ENCODE measurements at regions not wholly inside any gene's neighbourhood (a gene's known extent, or its start where the extent isn't known, plus 50 kb on each side); places are given as distances from the start of the nearest gene placed in this dataset.
A peak's percentile ranks its signal among the peaks of the same experiment; 100 is the strongest.
"Not testable (repeated sequence)": the region's sequence is repeated elsewhere in the genome, so short reads cannot be mapped to it uniquely, and the experiment has no call there.

GRCh38 chr12:102726686-102727085 lies 190.4 kb downstream of the PAH start:
- DNase-seq: no peak

DNA sequence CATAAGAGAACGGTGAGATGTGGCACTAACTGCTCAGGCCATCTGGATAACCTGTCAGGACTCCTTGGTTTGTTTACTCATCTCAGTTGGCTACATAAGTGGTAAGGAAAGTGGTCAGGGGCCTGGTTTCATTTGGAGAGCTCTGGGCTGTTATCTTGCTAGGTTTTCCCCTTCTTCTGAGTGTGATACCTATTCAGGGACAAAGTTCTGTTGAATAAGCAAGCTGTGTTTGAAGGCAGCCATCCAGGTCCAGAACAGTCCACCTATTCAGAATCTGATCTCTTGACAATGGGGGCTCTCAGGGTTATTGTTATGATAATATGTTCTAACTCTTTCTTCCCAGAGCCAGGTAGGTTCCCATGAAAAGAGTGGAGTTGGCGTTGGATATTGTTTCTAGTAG lies 194.9 kb downstream of the PAH start:
- peak; percentile 34 for DNase-seq

- no peak for DNase-seq
Measured at GRCh38 chr12:102708108-102708507, 208.9 kb downstream of the PAH start.

DNA sequence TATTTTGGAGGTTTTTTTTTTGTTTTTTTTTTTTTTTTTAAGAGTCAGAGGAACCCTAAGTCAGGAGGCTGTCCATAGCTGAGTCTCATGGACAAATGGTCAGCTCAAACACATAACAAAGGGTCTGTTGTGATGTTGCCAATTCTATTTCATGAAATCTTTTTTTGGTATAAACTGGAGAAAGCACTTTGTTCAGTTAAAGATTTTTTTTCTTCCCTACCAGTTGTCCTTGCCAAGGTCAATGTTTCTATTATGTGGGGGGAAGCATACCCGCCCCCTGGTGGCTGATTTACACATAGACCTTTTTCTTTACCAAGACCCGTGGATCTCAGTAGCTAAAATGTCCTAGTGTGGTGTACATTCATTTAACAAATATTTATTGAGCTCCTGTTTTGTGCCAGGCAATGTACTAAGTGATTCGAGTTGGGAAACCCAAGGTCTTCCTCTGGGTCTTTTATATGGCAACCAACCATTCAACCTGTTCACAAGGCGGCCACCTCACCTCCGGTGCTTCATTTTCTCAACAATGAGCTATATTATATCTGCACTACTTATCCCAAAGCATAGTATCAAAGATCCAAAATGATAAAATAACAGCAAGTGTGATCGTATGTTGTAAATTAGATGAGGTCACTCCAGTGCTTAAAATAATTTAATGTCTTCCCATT lies 214.5 kb downstream of the PAH start:
- DNase-seq: peak; percentile 21

DNA sequence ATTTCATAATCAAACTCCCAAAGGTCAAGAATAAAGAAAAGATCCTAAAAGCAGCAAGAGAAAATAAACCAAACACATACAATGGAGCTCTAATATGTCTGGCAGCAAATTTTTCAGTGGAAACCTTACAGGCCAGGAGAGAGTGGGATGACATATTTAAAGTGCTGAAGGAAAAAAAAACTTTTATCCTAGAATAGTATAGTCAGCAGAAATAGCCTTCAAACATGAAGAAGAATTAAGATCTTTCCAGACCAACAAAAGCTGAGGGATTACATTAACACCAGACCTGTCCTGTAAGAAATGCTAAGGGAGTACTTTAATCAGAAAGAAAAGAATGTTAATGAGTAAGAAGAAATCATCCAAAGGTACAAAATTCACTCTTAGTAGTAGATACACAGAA lies 215.7 kb upstream of the IGF1 start:
- no peak for DNase-seq

GRCh38 chr12:102694903-102695302 lies 214.5 kb upstream of the IGF1 start:
- no peak for DNase-seq

DNA sequence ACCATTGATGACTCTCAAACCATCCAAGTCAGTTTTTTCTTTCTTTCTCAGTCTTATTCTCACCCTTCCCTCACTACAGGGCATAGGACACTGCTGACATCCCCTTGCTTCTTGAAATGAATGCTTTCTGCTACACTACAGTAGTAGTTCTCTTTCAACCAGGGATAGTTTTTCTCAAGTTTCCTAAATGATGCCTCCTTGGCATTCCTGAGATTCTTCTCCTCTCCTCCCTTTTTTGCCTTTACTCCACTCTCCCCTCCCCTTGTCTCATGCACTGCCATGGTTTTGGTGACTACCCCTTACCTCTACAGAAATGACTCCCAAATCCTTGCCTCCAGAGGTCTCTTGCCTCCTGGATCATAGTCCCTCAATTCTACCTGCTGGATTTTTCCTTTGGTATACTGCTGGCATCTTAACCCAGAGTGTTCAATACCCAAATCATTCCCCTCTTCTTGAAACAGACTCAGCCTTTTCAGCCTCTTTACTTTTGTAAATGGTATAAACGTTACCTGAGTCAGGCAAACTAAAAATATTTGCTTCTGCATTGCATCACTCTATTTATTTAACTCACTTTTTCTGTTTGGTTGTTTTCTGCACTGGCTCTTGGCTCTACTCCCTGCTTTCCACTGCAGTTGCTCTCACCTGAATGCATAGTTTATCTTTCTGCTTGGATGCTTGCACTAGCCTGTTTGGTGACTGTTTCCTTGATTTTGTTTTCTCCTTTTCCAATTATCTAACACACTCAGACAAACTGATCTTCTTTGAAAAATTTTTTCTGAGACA lies 211.6 kb upstream of the IGF1 start:
- DNase-seq: no peak

- DNase-seq: no peak
Measured at GRCh38 chr12:102690253-102690652, 209.9 kb upstream of the IGF1 start.

DNA sequence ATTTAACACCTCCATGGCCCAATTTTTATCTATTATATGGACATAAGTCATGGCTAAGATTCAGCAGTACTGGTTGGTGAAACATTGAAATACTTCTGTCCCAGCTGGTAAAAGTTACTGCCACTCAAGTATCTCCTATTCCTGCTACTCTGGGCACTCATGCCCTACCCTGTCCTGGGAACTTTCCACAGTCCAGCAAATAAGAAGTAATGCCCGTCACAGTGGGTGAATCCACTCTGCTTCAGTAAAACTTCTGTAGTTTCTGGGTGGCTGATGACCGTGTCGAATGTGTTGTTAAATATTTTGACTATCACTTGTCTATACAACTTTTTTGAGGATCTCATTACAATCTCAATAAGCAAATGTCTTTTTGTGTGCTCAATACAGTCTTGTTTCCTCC lies 209.3 kb upstream of the IGF1 start:
- no peak for DNase-seq

GRCh38 chr12:102687523-102687922 lies 207.2 kb upstream of the IGF1 start:
- DNase-seq: no peak

GRCh38 chr12:102685841-102686240 lies 205.5 kb upstream of the IGF1 start:
- DNase-seq: no peak

GRCh38 chr12:102685172-102685571 lies 204.8 kb upstream of the IGF1 start:
- DNase-seq: no peak

DNA sequence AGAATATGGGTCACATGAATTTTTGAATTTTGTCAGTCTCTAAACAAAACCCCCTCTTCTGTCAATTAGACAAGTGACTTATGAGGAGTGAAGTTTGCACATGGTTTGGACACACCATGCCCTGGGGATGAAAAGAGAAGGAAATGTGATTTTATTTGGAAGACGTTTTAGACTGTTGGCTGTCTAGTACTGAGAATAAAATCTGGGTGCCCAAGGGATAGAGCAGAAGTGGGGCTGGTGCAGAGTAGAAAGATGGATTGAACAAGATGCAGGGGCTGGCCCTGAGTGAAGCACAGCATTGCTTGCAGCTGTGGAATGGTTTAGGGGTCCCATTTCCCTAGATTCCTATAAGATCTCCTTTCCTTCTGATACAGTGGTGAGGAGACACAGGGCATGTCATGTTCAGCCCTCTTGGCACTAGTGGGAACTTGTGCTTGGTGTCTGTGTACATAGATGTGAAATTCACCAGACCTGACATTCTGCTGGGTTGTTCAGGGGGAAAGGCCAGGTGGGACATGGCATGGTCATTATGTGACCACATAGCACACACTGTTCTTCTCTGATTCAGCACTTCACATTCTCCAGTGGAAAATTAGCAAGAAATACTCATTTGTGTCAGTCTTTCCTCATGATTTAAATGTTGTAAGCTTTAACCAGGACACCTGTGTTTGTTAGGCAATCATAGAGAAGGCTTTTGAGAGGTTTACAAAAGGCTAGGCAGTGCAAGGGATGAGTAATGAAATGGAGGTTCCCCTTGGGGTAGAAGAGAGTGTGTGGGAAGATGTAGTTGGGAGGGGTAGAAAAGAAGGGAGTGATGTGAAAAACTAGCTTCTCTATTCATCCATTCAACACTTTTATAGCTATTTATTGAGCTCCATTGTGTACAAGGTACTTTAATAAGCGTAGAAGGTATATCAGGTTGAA lies 202.3 kb upstream of the IGF1 start:
- no peak for DNase-seq

GRCh38 chr12:102681747-102682146 lies 201.4 kb upstream of the IGF1 start:
- DNase-seq: no peak

DNA sequence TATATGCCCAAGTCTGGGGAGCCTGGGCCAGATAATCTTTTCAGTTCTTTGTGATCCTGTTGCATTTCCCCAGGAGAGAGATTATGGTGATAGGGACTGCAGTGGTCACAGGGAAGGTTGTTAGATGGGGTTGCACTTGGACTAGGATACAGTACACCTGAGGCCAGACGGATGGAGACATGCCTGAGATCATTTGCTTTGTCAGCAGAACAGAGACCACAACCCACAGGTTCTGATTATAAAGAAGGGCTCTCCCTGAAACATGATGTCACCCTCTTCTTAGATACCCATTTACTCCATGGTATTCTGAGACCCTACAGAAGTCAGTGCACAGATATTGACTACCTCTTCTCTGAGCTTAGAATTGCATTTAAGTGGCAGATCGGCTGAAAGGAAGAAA lies 200.9 kb upstream of the IGF1 start:
- DNase-seq: no peak

DNA sequence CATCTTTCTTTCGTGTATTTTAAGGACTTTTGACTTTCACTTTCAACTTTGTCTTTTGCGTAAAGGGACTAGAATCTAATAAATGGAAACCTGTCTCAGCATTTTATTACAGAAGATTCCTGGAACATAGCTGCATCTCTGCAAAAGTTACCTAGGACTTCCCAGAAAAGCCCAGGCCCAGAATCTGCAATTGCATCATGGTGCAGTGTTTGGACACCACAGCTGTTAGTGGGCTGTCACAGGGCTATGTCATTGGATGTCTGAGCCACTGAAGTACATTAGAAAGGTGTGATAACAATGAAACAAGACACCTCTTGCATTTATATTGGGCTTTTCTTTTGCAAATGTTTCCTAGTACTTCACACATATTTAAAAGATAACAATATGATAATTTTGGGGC lies 199.9 kb upstream of the IGF1 start:
- no peak for DNase-seq

- no peak for DNase-seq
Measured at GRCh38 chr12:102676812-102677211, 196.4 kb upstream of the IGF1 start.

GRCh38 chr12:102675672-102676071 lies 195.3 kb upstream of the IGF1 start:
- DNase-seq: no peak

DNA sequence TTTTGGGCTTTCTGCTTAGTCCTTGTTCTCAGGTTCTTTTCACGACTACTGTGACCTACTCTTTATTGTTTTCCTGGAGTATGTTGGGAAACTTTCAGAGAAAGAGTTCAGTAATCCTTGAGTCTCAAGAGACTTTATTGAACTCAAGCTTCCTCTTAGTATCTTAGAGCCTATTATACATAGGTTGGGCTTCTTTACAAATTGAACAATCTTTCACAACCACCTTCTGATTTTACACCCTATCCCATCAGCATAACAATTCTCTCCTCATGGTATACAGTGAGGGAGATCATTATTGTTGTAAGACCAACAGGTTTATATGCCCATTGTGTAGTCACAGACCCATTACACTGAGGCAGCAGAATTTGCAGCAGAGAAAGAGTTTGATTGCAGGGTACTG lies 193.2 kb upstream of the IGF1 start:
- DNase-seq: no peak

DNA sequence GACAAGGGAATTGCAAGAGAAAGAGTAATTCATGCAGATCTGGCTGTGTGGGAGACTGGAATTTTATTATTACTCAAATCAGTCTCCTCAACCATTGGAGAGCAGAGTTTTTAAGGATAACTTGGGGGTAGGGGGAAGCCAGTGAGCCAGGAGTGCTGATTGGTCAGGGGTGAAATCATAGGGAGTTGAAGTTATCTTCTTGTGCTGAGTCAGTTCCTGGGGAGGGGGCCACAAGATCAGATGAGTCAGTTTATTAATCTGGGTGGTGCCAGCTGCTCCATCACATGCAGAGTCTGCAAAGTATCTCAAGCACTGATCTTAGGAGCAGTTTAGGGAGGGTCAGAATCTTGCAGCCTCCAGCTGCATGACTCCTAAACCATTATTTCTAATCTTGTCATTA lies 191.8 kb upstream of the IGF1 start:
- not testable (repeated sequence) for DNase-seq

- no peak for DNase-seq
Measured at GRCh38 chr12:102669056-102669455, 188.7 kb upstream of the IGF1 start.

GRCh38 chr12:102666176-102666575 lies 185.8 kb upstream of the IGF1 start:
- DNase-seq: not testable (repeated sequence)

- DNase-seq: peak; percentile 10
Measured at GRCh38 chr12:102659200-102659911, 179.0 kb upstream of the IGF1 start.

All from NCI-H69 (cell line).